Thyroid gland (tissue), 4 donors: ENCODE measurements at regions not wholly inside any gene's neighbourhood (a gene's known extent, or its start where the extent isn't known, plus 50 kb on each side); places are given as distances from the start of the nearest gene placed in this dataset.

Source experiments
- CTCF ChIP-seq, 6 experiments: fragments of 200-600 bp in 3 of 6; fragments of 450-650 bp in 3 of 6; sonication (generic) in 3 of 6; IDR thresholded peaks; one replicate each; pipeline ENCODE4 v1.5.1; 2016 to 2019; ENCODE audit warnings: antibody characterized with exemption in 6 of 6, mild to moderate bottlenecking in 2 of 6, inconsistent platforms in 1 of 6, moderate library complexity in 1 of 6
- POLR2A ChIP-seq, 2 donors: fragments of 450-650 bp; IDR thresholded peaks; one replicate each; pipeline ENCODE4 v1.6.1; 2017; ENCODE audit warnings: antibody characterized with exemption in 2 of 2, mild to moderate bottlenecking in 2 of 2, moderate library complexity in 1 of 2

- TF ChIP-seq CTCF (IDR thresholded peaks at IDR 0.05) (no peak), POLR2A (IDR thresholded peaks at IDR 0.05) (no peak)
Measured at GRCh38 chr10:35696392-35697287, 54.5 kb upstream of the FZD8 start.
